ENCODE measurements at regions not wholly inside any gene's neighbourhood (a gene's known extent, or its start where the extent isn't known, plus 50 kb on each side); places are given as distances from the start of the nearest gene placed in this dataset.

GRCh38 chr11:119889728-119890280 lies 160.8 kb upstream of the NECTIN1 start:
- intact Hi-C loops (cut with DNase I) = no loop called here
- no peak for DNase-seq (ENCODE audit: extremely low spot score)
- Histone ChIP-seq H3K27ac (replicated peaks in 1 of 4) (no peak overlapping the region), H3K27me3 (peaks cover 0 to 89% (median 0%) of the 10 kb centered on the region in 4 donors), H3K36me3 (no peaks in the 10 kb centered on the region), H3K4me1 (peaks cover 0 to 3% (median 0%) of the 10 kb centered on the region in 4 donors), H3K4me3 (no peak overlapping the region), H3K9me3 (no peaks in the 10 kb centered on the region)
- 73% methylated on average over 4 of the region's 4 CpGs for WGBS
- no peak for TF ChIP-seq POLR2AphosphoS5 (IDR thresholded peaks at IDR 0.05)
- TF ChIP-seq POLR2A (IDR thresholded peaks at IDR 0.05; ENCODE audit: low read depth) = no peak
- TF ChIP-seq EP300 (IDR thresholded peaks at IDR 0.05) = no peak
- TF ChIP-seq CTCF (IDR thresholded peaks at IDR 0.05) = no peak

DNA sequence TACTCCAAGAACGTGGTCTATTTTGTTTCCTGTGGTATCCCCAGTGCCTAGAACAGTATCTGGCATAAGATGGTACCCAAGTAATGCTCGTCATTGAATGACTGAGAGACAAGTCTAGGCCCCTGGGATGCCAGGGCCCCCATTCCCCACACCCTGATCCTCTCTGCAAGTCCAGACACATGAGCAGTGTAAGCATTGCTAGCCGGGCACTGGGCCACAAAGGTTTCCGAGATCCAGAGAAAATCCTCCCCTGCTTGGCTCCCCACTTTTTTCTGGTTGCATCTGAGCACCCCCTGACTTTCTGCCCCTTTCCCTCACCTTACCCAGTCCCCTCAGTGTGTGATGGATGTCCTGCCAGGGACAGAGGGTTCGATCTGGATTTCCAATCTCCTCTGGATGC lies 160.1 kb upstream of the NECTIN1 start:
- Histone ChIP-seq H3K9me3 (no peaks in the 10 kb centered on the region), H3K27ac (replicated peaks in 1 of 4) (no peak overlapping the region), H3K4me1 (peaks cover 0 to 3% (median 0%) of the 10 kb centered on the region in 4 donors), H3K4me3 (no peak overlapping the region), H3K27me3 (peaks cover 0 to 87% (median 0%) of the 10 kb centered on the region in 4 donors), H3K36me3 (no peaks in the 10 kb centered on the region)
- DNase-seq (ENCODE audit: extremely low spot score) = no peak
- TF ChIP-seq EP300 (IDR thresholded peaks at IDR 0.05) = no peak
- no peak for TF ChIP-seq POLR2AphosphoS5 (IDR thresholded peaks at IDR 0.05)
- TF ChIP-seq POLR2A (IDR thresholded peaks at IDR 0.05; ENCODE audit: low read depth) = no peak
- no peak for TF ChIP-seq CTCF (IDR thresholded peaks at IDR 0.05)
- WGBS = 80% methylated on average over 5 of the region's 5 CpGs
- intact Hi-C loops (cut with DNase I) = no loop called here

DNA sequence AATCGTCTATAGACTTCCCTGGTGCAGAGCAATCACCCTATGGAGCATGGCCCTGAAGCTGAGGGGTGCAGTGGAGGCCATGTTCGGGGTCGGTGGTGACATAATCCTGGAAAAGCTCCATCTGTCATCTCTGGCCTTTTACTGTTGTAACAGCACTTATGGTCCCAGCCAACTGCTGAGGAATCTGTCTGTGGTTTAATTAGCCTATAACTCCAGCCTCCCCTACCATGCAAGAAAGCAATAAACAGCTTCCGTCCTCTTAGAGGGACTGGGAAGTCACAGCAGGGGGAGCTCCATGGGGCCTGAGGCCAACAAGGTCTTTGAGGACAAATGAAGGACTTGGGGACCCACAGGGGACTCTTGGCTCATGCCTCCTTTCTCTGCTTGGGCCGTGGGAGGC lies 159.1 kb upstream of the NECTIN1 start:
- 55% methylated on average over 5 of the region's 5 CpGs for WGBS
- no peak overlapping the region for H3K4me3 ChIP-seq
- H3K9me3 ChIP-seq = no peaks in the 10 kb centered on the region
- TF ChIP-seq POLR2AphosphoS5 (IDR thresholded peaks at IDR 0.05) (no peak), POLR2A (IDR thresholded peaks at IDR 0.05; ENCODE audit: low read depth) (no peak), CTCF (IDR thresholded peaks at IDR 0.05) (no peak), EP300 (IDR thresholded peaks at IDR 0.05) (no peak)
- no peaks in the 10 kb centered on the region for H3K36me3 ChIP-seq
- H3K27me3 ChIP-seq = peaks cover 0 to 81% (median 0%) of the 10 kb centered on the region in 4 donors
- no peak overlapping the region for H3K27ac ChIP-seq (replicated peaks in 1 of 4)
- DNase-seq (ENCODE audit: extremely low spot score) = no peak
- peaks cover 0 to 3% (median 0%) of the 10 kb centered on the region in 4 donors for H3K4me1 ChIP-seq
- intact Hi-C loops (cut with DNase I) = no loop called here

GRCh38 chr11:119886667-119887230 lies 157.7 kb upstream of the NECTIN1 start:
- Histone ChIP-seq H3K9me3 (no peaks in the 10 kb centered on the region), H3K4me3 (no peak overlapping the region), H3K4me1 (peaks cover 0 to 1% (median 0%) of the 10 kb centered on the region in 4 donors), H3K27ac (replicated peaks in 1 of 4) (no peak overlapping the region), H3K36me3 (no peaks in the 10 kb centered on the region), H3K27me3 (peaks cover 0 to 67% (median 0%) of the 10 kb centered on the region in 4 donors)
- no peak for DNase-seq (ENCODE audit: extremely low spot score)
- TF ChIP-seq CTCF (IDR thresholded peaks at IDR 0.05) (no peak), POLR2AphosphoS5 (IDR thresholded peaks at IDR 0.05) (no peak), POLR2A (IDR thresholded peaks at IDR 0.05; ENCODE audit: low read depth) (no peak), EP300 (IDR thresholded peaks at IDR 0.05) (no peak)
- WGBS = 87% methylated on average over 10 of the region's 11 CpGs
- intact Hi-C loops (cut with DNase I) = no loop called here
